ENCODE measurements at regions not wholly inside any gene's neighbourhood (a gene's known extent, or its start where the extent isn't known, plus 50 kb on each side); places are given as distances from the start of the nearest gene placed in this dataset.
"Not testable (repeated sequence)": the region's sequence is repeated elsewhere in the genome, so short reads cannot be mapped to it uniquely, and the experiment has no call there.

- ChIA-PET CTCF (no interaction called here), POLR2A (no interaction called here)
- Mint-ChIP-seq H3K4me1 (ENCODE audit: low read depth) (no peaks in the 10 kb centered on the region), H3K27ac (no peak overlapping the region), H3K36me3 (ENCODE audit: low read depth) (no peaks in the 10 kb centered on the region), H3K4me3 (no peak overlapping the region), H3K27me3 (no peaks in the 10 kb centered on the region), H3K9me3 (no peaks in the 10 kb centered on the region)
- no peak for TF ChIP-seq CTCF (IDR thresholded peaks at IDR 0.05)
- no peak overlapping the region for H3K4me3 ChIP-seq (ENCODE audit: low read length)
- H3K9me3 ChIP-seq (ENCODE audit: control insufficient read depth in 1 of 2, insufficient read depth in 1 of 2, low read length in 2 of 2): no peaks in the 10 kb centered on the region
- DNase-seq (no peak), ATAC-seq (ENCODE audit: poor library complexity) (no peak)
- intact Hi-C loops (cut with DNase I, micrococcal nuclease): no loop called here
- H3K27ac ChIP-seq (ENCODE audit: low read depth in 1 of 2, low read length in 2 of 2): no peak overlapping the region
- H3K4me1 ChIP-seq (ENCODE audit: insufficient read depth, low read length): no peaks in the 10 kb centered on the region
- no peaks in the 10 kb centered on the region for H3K36me3 ChIP-seq (ENCODE audit: insufficient read depth, low read length)
- H3K27me3 ChIP-seq (ENCODE audit: control insufficient read depth in 1 of 2, insufficient read depth in 2 of 2, low read length in 2 of 2): peaks cover 0 to 2% of the 10 kb centered on the region in 2 experiments
These were observed 86.4 kb downstream of the BMP15 start for GRCh38 chrX:50996930-50997329.

GRCh38 chrX:51000384-51000783 is 89.8 kb downstream of the BMP15 start:
- intact Hi-C loops (cut with DNase I, micrococcal nuclease); H3K4me1 ChIP-seq (ENCODE audit: insufficient read depth, low read length); H3K4me3 Mint-ChIP-seq; H3K36me3 ChIP-seq (ENCODE audit: insufficient read depth, low read length); H3K4me3 ChIP-seq (ENCODE audit: low read length); CTCF ChIA-PET; H3K4me1 Mint-ChIP-seq (ENCODE audit: low read depth); H3K9me3 ChIP-seq (ENCODE audit: control insufficient read depth in 1 of 2, insufficient read depth in 1 of 2, low read length in 2 of 2); H3K27ac Mint-ChIP-seq; H3K9me3 Mint-ChIP-seq; DNase-seq; ATAC-seq (ENCODE audit: poor library complexity); POLR2A ChIA-PET; H3K27me3 Mint-ChIP-seq; H3K27ac ChIP-seq (ENCODE audit: low read depth in 1 of 2, low read length in 2 of 2); H3K36me3 Mint-ChIP-seq (ENCODE audit: low read depth); H3K27me3 ChIP-seq (ENCODE audit: control insufficient read depth in 1 of 2, insufficient read depth in 2 of 2, low read length in 2 of 2): not testable (repeated sequence)

GRCh38 chrX:51001733-51002632 is 91.4 kb downstream of the BMP15 start:
- H3K4me3 ChIP-seq (ENCODE audit: low read length); DNase-seq; H3K36me3 Mint-ChIP-seq (ENCODE audit: low read depth); ATAC-seq (ENCODE audit: poor library complexity); POLR2A ChIA-PET; H3K27me3 Mint-ChIP-seq; H3K36me3 ChIP-seq (ENCODE audit: insufficient read depth, low read length); intact Hi-C loops (cut with DNase I, micrococcal nuclease); H3K4me3 Mint-ChIP-seq; H3K4me1 ChIP-seq (ENCODE audit: insufficient read depth, low read length); H3K27me3 ChIP-seq (ENCODE audit: control insufficient read depth in 1 of 2, insufficient read depth in 2 of 2, low read length in 2 of 2); H3K9me3 Mint-ChIP-seq; H3K27ac Mint-ChIP-seq; H3K27ac ChIP-seq (ENCODE audit: low read depth in 1 of 2, low read length in 2 of 2); H3K9me3 ChIP-seq (ENCODE audit: control insufficient read depth in 1 of 2, insufficient read depth in 1 of 2, low read length in 2 of 2); H3K4me1 Mint-ChIP-seq (ENCODE audit: low read depth); CTCF ChIA-PET: not testable (repeated sequence)

- H3K27me3 ChIP-seq (ENCODE audit: control insufficient read depth in 1 of 2, insufficient read depth in 2 of 2, low read length in 2 of 2): no peaks in the 10 kb centered on the region
- Mint-ChIP-seq H3K4me3 (no peak overlapping the region), H3K9me3 (no peaks in the 10 kb centered on the region), H3K36me3 (ENCODE audit: low read depth) (no peaks in the 10 kb centered on the region), H3K27me3 (no peaks in the 10 kb centered on the region), H3K4me1 (ENCODE audit: low read depth) (no peaks in the 10 kb centered on the region), H3K27ac (no peak overlapping the region)
- CTCF ChIA-PET: no interaction called here
- no peaks in the 10 kb centered on the region for H3K36me3 ChIP-seq (ENCODE audit: insufficient read depth, low read length)
- DNase-seq (no peak), ATAC-seq (ENCODE audit: poor library complexity) (no peak)
- POLR2A ChIA-PET: no interaction called here
- no peak for TF ChIP-seq CTCF (IDR thresholded peaks at IDR 0.05)
- H3K9me3 ChIP-seq (ENCODE audit: control insufficient read depth in 1 of 2, insufficient read depth in 1 of 2, low read length in 2 of 2): no peaks in the 10 kb centered on the region
- H3K27ac ChIP-seq (ENCODE audit: low read depth in 1 of 2, low read length in 2 of 2): no peak overlapping the region
- intact Hi-C loops (cut with DNase I, micrococcal nuclease): no loop called here
- H3K4me1 ChIP-seq (ENCODE audit: insufficient read depth, low read length): no peaks in the 10 kb centered on the region
- H3K4me3 ChIP-seq (ENCODE audit: low read length): no peak overlapping the region
These were observed 95.5 kb downstream of the BMP15 start for GRCh38 chrX:51006064-51006463.
